GM12892 (cell line): ENCODE measurements at regions not wholly inside any gene's neighbourhood (a gene's known extent, or its start where the extent isn't known, plus 50 kb on each side); places are given as distances from the start of the nearest gene placed in this dataset.

Source experiments
- POLR2A ChIP-seq: IDR thresholded peaks from 2 replicates; pipeline ENCODE4 v1.6.1; 2011; ENCODE audit warnings: low read depth, low read length, control low read depth
- TAF1 ChIP-seq: IDR thresholded peaks from 2 replicates; pipeline ENCODE4 v1.6.1; 2011; ENCODE audit warnings: low read depth, mild to moderate bottlenecking, control low read depth, low read length, borderline replicate concordance

DNA sequence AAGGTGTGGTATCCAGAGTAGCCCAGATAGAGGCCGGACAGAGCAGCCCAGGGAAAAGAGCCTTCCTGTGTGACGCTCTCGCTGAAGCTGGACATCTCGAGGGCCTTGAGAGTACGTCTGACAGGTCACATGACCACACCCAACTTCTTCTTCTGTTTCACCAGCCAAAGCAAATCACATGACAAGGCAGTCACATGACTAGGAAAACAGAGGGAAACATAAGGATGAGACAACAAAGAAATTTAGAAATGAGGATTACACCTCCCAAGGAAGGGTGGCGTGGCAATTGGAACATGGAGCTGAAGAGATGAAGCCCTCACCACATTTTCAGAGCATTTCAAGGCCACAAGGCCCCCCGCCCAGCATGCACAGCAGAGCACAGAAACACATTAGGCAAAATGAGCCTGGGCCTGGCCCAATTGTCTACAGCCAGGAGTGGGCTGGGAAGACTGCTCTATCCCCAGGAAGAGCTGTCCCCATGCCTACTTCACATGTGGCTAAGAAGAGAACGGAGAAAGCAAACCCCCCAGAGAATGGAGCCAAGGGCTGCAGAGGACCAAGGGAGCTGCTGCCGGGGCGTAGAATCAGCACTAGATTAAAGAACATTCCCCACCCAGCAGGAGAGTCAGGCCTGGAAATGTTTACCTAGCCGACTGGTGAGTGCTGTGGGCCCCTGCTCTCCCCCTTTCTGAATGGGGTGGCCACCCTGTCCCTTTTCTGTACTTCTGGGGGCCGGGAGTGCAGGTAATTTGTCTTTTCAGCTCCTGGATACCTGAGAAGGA lies 305.1 kb downstream of the NPHP4 start:
- TF ChIP-seq POLR2A (no peak), TAF1 (no peak)
